NCI-H510A treated with DMSO at 0.1 percent for 48 hours (cell line): ENCODE measurements at regions not wholly inside any gene's neighbourhood (a gene's known extent, or its start where the extent isn't known, plus 50 kb on each side); places are given as distances from the start of the nearest gene placed in this dataset.
A peak's percentile ranks its signal among the peaks of the same experiment; 100 is the strongest.

ENCODE experiments used
- DNase-seq: peaks from one replicate; lab custom pipeline; 2025; lab: John Stamatoyannopoulos, UW

GRCh38 chr13:107743983-107744382, 471.4 kb downstream of the LIG4 start:
- no peak for DNase-seq

GRCh38 chr13:107743526-107743925, 471.8 kb downstream of the LIG4 start:
- peak; percentile 42 for DNase-seq

- no peak for DNase-seq
These were observed 472.2 kb downstream of the LIG4 start for GRCh38 chr13:107743100-107743499.

GRCh38 chr13:107742544-107742943, 472.8 kb downstream of the LIG4 start:
- no peak for DNase-seq

- DNase-seq, result no peak
These were observed 477.3 kb downstream of the LIG4 start for GRCh38 chr13:107738004-107738403.

- no peak for DNase-seq
These were observed 478.6 kb downstream of the LIG4 start for GRCh38 chr13:107736731-107737130.

- no peak for DNase-seq
These were observed 479.2 kb downstream of the LIG4 start for GRCh38 chr13:107736170-107736569.

GRCh38 chr13:107734891-107735625, 480.3 kb downstream of the LIG4 start:
- no peak for DNase-seq

GRCh38 chr13:107733276-107733675, 482.1 kb downstream of the LIG4 start:
- no peak for DNase-seq

- no peak for DNase-seq
These were observed 484.5 kb downstream of the LIG4 start for GRCh38 chr13:107730813-107731212.

GRCh38 chr13:107721125-107721869, 494.0 kb downstream of the LIG4 start:
- no peak for DNase-seq

GRCh38 chr13:107716741-107717140, 498.6 kb downstream of the LIG4 start:
- no peak for DNase-seq

GRCh38 chr13:107716241-107716640, 499.1 kb downstream of the LIG4 start:
- DNase-seq, result no peak

- peak; percentile 64 for DNase-seq
These were observed 499.8 kb downstream of the LIG4 start for GRCh38 chr13:107715496-107715895.

GRCh38 chr13:107713314-107713713, 502.0 kb downstream of the LIG4 start:
- no peak for DNase-seq

GRCh38 chr13:107712145-107712860, 503.0 kb downstream of the LIG4 start:
- DNase-seq, result no peak

- DNase-seq, result no peak
These were observed 525.2 kb downstream of the LIG4 start for GRCh38 chr13:107690181-107690580.

GRCh38 chr13:107685876-107686275, 529.5 kb downstream of the LIG4 start:
- no peak for DNase-seq

- no peak for DNase-seq
These were observed 533.7 kb downstream of the LIG4 start for GRCh38 chr13:107681600-107681999.

GRCh38 chr13:107680115-107680514, 535.2 kb downstream of the LIG4 start:
- DNase-seq, result peak; percentile 58

GRCh38 chr13:107678075-107678689, 537.2 kb downstream of the LIG4 start:
- DNase-seq, result peak; percentile 39

GRCh38 chr13:107675847-107676550, 539.3 kb downstream of the LIG4 start:
- DNase-seq, result no peak
